IPS-20b (cell line): ENCODE measurements at regions not wholly inside any gene's neighbourhood (a gene's known extent, or its start where the extent isn't known, plus 50 kb on each side); places are given as distances from the start of the nearest gene placed in this dataset.
"Not testable (repeated sequence)": the region's sequence is repeated elsewhere in the genome, so short reads cannot be mapped to it uniquely, and the experiment has no call there.

Source experiments
- H3K27ac ChIP-seq: one replicate; pipeline ENCODE4 v1.5.1; 2013; ENCODE audit warnings: low read length
- H3K27me3 ChIP-seq: 2 replicates; pipeline ENCODE4 v1.6.1; 2013; ENCODE audit warnings: mild to moderate bottlenecking, low read length, inconsistent platforms; ENCODE audit not compliant: insufficient read depth
- H3K36me3 ChIP-seq: 2 replicates; pipeline ENCODE4 v1.6.1; 2013; ENCODE audit warnings: low read depth, mild to moderate bottlenecking, inconsistent platforms, low read length, moderate library complexity; ENCODE audit not compliant: insufficient read depth
- H3K4me1 ChIP-seq: 2 replicates; pipeline ENCODE4 v1.6.1; 2013; ENCODE audit warnings: mild to moderate bottlenecking, control low read depth, inconsistent platforms, low read length, moderate library complexity; ENCODE audit not compliant: insufficient read depth
- H3K4me3 ChIP-seq: 2 replicates; pipeline ENCODE4 v1.5.1; 2013; ENCODE audit warnings: mild to moderate bottlenecking, low read length, inconsistent platforms
- H3K9ac ChIP-seq: 2 replicates; pipeline ENCODE4 v1.6.1; 2013; ENCODE audit warnings: low read depth, mild to moderate bottlenecking, inconsistent platforms, low read length, moderate library complexity
- H3K9me3 ChIP-seq: 2 replicates; pipeline ENCODE4 v1.6.1; 2013; ENCODE audit warnings: mild to moderate bottlenecking, low read depth, low read length, inconsistent platforms; ENCODE audit not compliant: insufficient read depth

DNA sequence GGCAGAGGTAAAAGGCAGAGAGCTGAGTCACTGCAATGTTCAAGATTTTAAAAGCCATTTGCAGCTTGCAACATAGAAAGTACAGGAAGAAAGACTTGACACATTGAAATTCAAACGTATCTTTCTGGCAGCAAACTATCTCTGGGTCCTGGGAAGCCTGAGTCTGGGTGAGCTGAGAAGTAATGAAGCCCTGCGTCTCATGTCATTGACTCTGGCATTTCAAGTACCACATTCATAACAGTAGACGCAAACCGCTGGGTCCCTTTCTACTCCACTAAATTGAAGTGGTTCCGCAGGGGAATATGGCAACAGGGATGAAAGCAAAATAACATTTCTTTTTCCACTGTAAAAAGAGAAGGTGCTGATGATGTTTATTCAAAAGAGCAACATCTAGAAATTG, 694.3 kb downstream of the BRINP1 start:
- H3K27me3 ChIP-seq = no peaks in the 10 kb centered on the region

GRCh38 chr9:118677936-118678653, 691.1 kb downstream of the BRINP1 start:
- not testable (repeated sequence) for H3K36me3 ChIP-seq, H3K4me1 ChIP-seq, H3K27me3 ChIP-seq, H3K27ac ChIP-seq, H3K9ac ChIP-seq, H3K4me3 ChIP-seq, H3K9me3 ChIP-seq

More for the DNA sequence above, 694.3 kb downstream of the BRINP1 start:
- H3K36me3 ChIP-seq = no peaks in the 10 kb centered on the region
- H3K9me3 ChIP-seq = no peaks in the 10 kb centered on the region
- no peak overlapping the region for H3K9ac ChIP-seq
- H3K27ac ChIP-seq = no peak overlapping the region
- no peak overlapping the region for H3K4me3 ChIP-seq
- peaks cover 12% of the 10 kb centered on the region for H3K4me1 ChIP-seq

DNA sequence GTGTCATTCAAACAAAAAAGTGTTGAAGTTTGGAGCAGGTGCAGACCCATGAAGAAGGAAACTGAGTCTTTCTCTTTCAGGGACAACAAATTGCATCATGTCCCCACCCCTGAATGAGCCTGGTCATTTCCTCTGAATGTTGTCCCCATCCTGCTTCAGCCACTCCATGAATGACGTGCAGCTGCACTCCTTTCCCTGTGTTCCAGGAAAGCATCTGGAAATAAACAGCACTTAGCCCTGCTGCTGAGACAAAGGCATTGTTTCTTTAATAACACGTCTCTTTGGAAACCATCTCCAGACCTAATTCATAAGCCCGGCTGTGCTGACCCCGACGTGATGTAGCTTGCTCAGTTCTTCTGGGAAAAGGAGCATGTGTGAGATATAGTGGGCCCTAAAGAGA, 682.3 kb downstream of the BRINP1 start:
- Histone ChIP-seq H3K36me3 (no peaks in the 10 kb centered on the region), H3K4me3 (no peak overlapping the region), H3K27me3 (no peaks in the 10 kb centered on the region), H3K9ac (no peak overlapping the region), H3K27ac (no peak overlapping the region), H3K4me1 (peaks cover 8% of the 10 kb centered on the region; the same call in 1 of the 2 replicates), H3K9me3 (no peaks in the 10 kb centered on the region)

DNA sequence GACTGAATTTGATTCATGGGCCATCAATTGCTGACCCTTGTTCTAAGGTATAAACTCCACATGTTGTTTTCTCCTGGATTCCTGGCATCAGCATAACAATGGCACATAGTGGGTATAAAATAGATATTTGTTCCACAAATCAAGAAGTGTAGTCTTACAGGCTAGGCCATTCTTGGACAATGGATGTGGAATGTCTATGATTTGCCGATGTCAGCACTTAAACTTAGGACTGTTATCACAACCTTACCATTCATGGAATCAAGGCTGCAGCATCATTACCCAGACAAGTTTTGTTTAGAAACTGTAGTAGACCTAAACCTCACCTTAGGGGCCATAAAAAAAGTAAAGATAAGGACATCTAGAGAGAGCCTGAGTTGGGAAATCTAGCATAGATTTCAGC, 680.0 kb downstream of the BRINP1 start:
- Histone ChIP-seq H3K9me3 (no peaks in the 10 kb centered on the region), H3K36me3 (no peaks in the 10 kb centered on the region), H3K27me3 (no peaks in the 10 kb centered on the region), H3K9ac (no peak overlapping the region), H3K4me1 (peaks cover 8% of the 10 kb centered on the region; the same call in 1 of the 2 replicates), H3K27ac (no peak overlapping the region), H3K4me3 (no peak overlapping the region)

DNA sequence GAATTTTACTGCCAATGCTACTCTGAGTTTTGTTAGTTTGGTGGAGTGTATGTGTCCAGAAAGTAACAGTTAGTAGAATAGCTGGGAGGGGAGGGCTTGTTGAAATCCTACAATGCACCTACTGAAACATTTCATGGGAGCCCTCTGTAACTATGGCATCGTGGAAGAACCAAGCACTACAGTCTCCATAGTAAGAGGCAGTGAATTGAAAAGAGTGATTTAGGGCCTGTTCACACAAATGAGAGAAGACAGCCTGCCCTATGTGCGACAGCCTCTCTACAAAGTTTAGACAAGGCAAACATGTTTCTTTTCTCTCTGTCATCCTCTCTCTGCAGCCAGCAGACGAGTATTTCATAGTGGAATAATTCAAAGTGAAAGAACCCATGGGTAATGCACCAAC, 676.6 kb downstream of the BRINP1 start:
- H3K4me1 ChIP-seq = no peaks in the 10 kb centered on the region
- H3K4me3 ChIP-seq = no peak overlapping the region
- H3K36me3 ChIP-seq = no peaks in the 10 kb centered on the region
- no peaks in the 10 kb centered on the region for H3K27me3 ChIP-seq
- no peak overlapping the region for H3K27ac ChIP-seq
- H3K9ac ChIP-seq = no peak overlapping the region
- H3K9me3 ChIP-seq = no peaks in the 10 kb centered on the region

DNA sequence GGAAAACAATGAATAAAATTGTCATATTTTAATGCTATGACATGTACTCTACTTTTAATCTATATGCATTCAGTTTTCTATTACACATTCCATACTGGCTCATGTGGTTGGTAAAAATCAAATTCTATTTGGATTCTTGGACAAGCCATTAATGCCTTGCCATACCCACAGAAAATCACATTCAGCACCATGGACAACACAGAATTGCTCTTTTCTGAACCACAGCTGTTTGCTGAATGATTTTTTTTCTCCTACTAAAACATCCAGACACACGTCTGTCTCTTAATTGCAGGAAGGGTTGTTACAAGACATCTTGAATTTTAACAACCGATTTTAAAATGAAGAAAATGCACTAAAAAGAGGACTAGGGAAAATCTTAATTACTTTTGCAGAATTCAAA, 675.6 kb downstream of the BRINP1 start:
- Histone ChIP-seq H3K9me3 (no peaks in the 10 kb centered on the region), H3K27me3 (no peaks in the 10 kb centered on the region), H3K4me1 (no peaks in the 10 kb centered on the region), H3K36me3 (no peaks in the 10 kb centered on the region), H3K27ac (no peak overlapping the region), H3K9ac (no peak overlapping the region), H3K4me3 (no peak overlapping the region)

GRCh38 chr9:118695249-118695648, 674.0 kb downstream of the BRINP1 start:
- H3K27ac ChIP-seq, H3K4me1 ChIP-seq, H3K4me3 ChIP-seq, H3K9me3 ChIP-seq, H3K27me3 ChIP-seq, H3K9ac ChIP-seq, H3K36me3 ChIP-seq: not testable (repeated sequence)

DNA sequence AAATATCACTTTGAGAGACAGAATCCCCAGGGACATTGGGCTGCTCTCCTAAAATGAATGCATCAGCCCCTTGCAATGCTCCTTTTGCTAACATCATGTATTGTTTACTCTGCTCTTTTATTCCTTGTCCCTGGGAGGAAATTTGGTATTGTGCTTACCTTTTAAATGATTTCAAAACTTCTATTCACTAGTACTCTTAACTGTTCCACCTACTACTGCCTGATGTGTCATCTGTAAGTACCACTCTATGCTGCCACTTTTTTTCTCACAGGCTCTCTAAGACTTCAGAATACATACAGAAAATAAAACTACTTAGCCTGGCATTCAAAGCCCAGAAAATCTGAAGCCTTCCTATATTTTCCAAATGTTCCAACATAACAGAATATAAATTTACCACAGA, 667.2 kb downstream of the BRINP1 start:
- Histone ChIP-seq H3K27me3 (no peaks in the 10 kb centered on the region), H3K27ac (no peak overlapping the region), H3K9ac (no peak overlapping the region), H3K9me3 (no peaks in the 10 kb centered on the region), H3K4me1 (no peaks in the 10 kb centered on the region), H3K4me3 (no peak overlapping the region), H3K36me3 (no peaks in the 10 kb centered on the region)

- H3K36me3 ChIP-seq = no peaks in the 10 kb centered on the region
- no peak overlapping the region for H3K27ac ChIP-seq
- no peak overlapping the region for H3K4me3 ChIP-seq
- no peaks in the 10 kb centered on the region for H3K9me3 ChIP-seq
- no peaks in the 10 kb centered on the region for H3K4me1 ChIP-seq
- no peak overlapping the region for H3K9ac ChIP-seq
- no peaks in the 10 kb centered on the region for H3K27me3 ChIP-seq
These were observed 657.4 kb downstream of the BRINP1 start for GRCh38 chr9:118711843-118712242.

DNA sequence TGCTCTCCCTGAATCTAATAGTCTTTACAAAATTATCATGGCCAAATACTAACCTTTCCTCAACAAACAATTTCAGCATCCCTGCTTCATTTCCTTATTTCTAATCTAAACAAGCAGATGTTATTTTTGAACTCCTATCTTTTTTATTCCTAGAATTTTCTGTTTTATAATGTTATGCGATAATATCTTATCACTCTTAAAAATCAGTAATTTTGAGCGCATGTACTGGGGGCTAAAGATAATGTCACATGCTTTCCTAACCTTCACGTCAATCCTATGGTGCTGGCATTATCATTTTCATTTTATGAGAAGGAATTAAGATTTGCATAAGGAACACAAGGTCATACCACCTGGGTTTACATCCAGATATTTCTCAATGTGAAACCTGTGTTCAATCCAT, 648.0 kb downstream of the BRINP1 start:
- H3K27me3 ChIP-seq = no peaks in the 10 kb centered on the region
- H3K9ac ChIP-seq = no peak overlapping the region
- H3K9me3 ChIP-seq = peaks cover 3% of the 10 kb centered on the region
- no peak overlapping the region for H3K4me3 ChIP-seq
- no peaks in the 10 kb centered on the region for H3K36me3 ChIP-seq
- H3K4me1 ChIP-seq = no peaks in the 10 kb centered on the region
- H3K27ac ChIP-seq = no peak overlapping the region

DNA sequence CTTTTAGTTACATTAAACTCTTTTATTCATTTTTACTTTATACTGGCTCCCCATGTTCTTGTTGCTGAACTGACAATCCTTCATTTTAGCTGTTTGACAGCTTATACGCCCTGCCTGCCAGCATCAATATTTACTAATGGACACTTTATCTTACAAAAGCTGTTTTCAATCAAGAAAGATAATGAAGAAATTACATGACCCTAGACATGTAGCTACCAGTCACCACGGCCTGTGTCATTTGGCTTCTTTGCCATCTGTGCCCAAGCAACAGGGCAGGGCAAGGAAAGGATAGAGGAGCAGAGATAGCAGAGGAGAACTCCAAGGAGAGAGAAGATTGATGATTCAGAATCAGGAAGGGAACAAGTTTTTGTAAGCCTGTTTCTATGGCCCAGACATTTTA, 647.3 kb downstream of the BRINP1 start:
- Histone ChIP-seq H3K27ac (no peak overlapping the region), H3K36me3 (no peaks in the 10 kb centered on the region), H3K9ac (no peak overlapping the region), H3K9me3 (peaks cover 3% of the 10 kb centered on the region), H3K27me3 (no peaks in the 10 kb centered on the region), H3K4me3 (no peak overlapping the region), H3K4me1 (no peaks in the 10 kb centered on the region)

GRCh38 chr9:118729981-118730380, 639.3 kb downstream of the BRINP1 start:
- H3K9me3 ChIP-seq = peaks cover 10% of the 10 kb centered on the region
- H3K9ac ChIP-seq = no peak overlapping the region
- H3K27ac ChIP-seq = no peak overlapping the region
- H3K4me3 ChIP-seq = no peak overlapping the region
- no peaks in the 10 kb centered on the region for H3K27me3 ChIP-seq
- no peaks in the 10 kb centered on the region for H3K36me3 ChIP-seq
- no peaks in the 10 kb centered on the region for H3K4me1 ChIP-seq
